ENCODE measurements at regions not wholly inside any gene's neighbourhood (a gene's known extent, or its start where the extent isn't known, plus 50 kb on each side); places are given as distances from the start of the nearest gene placed in this dataset.

GRCh38 chr6:114418304-114418972 lies 75.6 kb upstream of the HS3ST5 start:
- TF ChIP-seq EZH2 (IDR thresholded peaks at IDR 0.05) (no peak), POLR2AphosphoS5 (IDR thresholded peaks at IDR 0.05; ENCODE audit: borderline replicate concordance, low read depth, low read length) (no peak), FOXP2 (optimal IDR thresholded peaks at IDR 0.05; ENCODE audit: control extremely low read depth, extremely low read length, insufficient read depth) (no peak)

Measured in SK-N-MC (cell line).